ENCODE measurements at regions not wholly inside any gene's neighbourhood (a gene's known extent, or its start where the extent isn't known, plus 50 kb on each side); places are given as distances from the start of the nearest gene placed in this dataset.

DNA sequence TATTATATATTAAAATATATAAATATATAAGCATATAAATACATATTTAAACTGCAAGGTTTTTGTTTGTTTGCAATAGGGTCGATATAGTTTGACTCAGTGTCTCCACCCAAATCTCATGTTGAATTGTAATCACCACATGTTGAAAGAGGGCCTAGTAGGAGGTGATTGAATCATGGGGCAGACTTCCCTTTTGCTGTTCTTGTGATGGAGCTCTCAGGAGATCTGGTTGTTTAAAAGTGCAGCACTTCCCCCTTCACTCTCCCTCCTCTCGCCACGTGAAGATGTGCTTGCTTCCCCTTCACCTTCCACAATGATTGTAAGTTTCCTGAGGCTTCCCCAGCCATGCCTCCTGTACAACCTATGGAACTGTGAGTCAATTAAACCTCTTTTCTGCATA, 2137.3 kb upstream of the CELF4 start:
- Histone ChIP-seq H3K4me3 (ENCODE audit: low read depth in 1 of 2, low read length in 2 of 2) (no peak overlapping the region), H3K27me3 (ENCODE audit: control insufficient read depth in 1 of 2, insufficient read depth in 2 of 2, low read length in 2 of 2) (no peaks in the 10 kb centered on the region), H3K4me1 (ENCODE audit: control insufficient read depth in 2 of 2, insufficient read depth in 2 of 2, low read length in 1 of 2) (no peaks in the 10 kb centered on the region), H3K27ac (ENCODE audit: low read depth in 2 of 2, low read length in 1 of 2) (no peak overlapping the region), H3K9me3 (ENCODE audit: control insufficient read depth in 2 of 2, insufficient read depth in 1 of 2, low read depth in 1 of 2, low read length in 1 of 2) (no peaks in the 10 kb centered on the region), H3K36me3 (ENCODE audit: control insufficient read depth in 2 of 2, insufficient read depth in 2 of 2, low read length in 1 of 2) (no peaks in the 10 kb centered on the region)
- 87 to 89% methylated on average over 3 of the region's 3 CpGs for WGBS, 2 donors

- WGBS, 2 donors, result 59 to 74% methylated on average over 2 of the region's 2 CpGs
- H3K9me3 ChIP-seq (ENCODE audit: control insufficient read depth in 2 of 2, insufficient read depth in 1 of 2, low read depth in 1 of 2, low read length in 1 of 2), result no peaks in the 10 kb centered on the region
These were observed 2136.2 kb upstream of the CELF4 start for GRCh38 chr18:39701839-39702238.

DNA sequence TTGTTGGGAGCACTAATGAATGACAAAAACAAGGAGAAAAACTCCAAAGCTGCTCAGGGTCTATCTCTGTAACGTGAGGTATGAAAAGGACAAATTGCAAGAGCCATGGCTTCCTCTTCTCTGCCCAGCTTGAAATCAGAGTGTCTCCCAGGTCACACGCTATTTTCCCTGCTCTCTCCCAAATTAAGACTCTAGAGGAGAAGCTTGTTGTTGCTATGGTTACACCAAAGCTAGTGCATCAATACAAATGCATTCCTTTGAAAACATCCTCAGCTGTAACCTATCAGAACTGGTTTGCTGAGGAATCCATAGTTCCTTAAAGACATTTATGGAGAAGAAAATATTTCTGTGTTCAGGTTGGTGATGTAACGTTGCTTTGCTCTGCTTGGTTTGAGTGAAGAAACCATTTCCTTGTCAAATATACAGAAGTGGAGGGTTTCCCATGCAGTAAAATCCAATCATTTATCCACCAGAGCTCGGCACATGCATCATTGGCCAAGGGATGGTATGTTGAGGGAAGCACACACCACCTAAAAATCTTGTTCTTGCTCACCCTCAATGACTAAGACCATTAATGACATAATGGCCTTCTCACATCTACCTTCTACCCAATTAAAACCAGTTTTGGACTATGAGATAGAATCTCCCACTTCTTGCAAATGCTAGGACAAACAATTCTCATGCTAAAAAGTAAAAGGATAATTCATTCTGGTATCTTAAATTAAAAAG, 2135.6 kb upstream of the CELF4 start:
- Histone ChIP-seq H3K4me3 (ENCODE audit: low read depth in 1 of 2, low read length in 2 of 2) (no peak overlapping the region), H3K4me1 (ENCODE audit: control insufficient read depth in 2 of 2, insufficient read depth in 2 of 2, low read length in 1 of 2) (no peaks in the 10 kb centered on the region), H3K27me3 (ENCODE audit: control insufficient read depth in 1 of 2, insufficient read depth in 2 of 2, low read length in 2 of 2) (no peaks in the 10 kb centered on the region), H3K27ac (ENCODE audit: low read depth in 2 of 2, low read length in 1 of 2) (no peak overlapping the region), H3K9me3 (ENCODE audit: control insufficient read depth in 2 of 2, insufficient read depth in 1 of 2, low read depth in 1 of 2, low read length in 1 of 2) (no peaks in the 10 kb centered on the region), H3K36me3 (ENCODE audit: control insufficient read depth in 2 of 2, insufficient read depth in 2 of 2, low read length in 1 of 2) (no peaks in the 10 kb centered on the region)
- WGBS, 2 donors, result 78 to 80% methylated on average over 4 of the region's 4 CpGs

More at GRCh38 chr18:39701839-39702238, 2136.2 kb upstream of the CELF4 start:
- Histone ChIP-seq H3K4me1 (ENCODE audit: control insufficient read depth in 2 of 2, insufficient read depth in 2 of 2, low read length in 1 of 2) (no peaks in the 10 kb centered on the region), H3K27me3 (ENCODE audit: control insufficient read depth in 1 of 2, insufficient read depth in 2 of 2, low read length in 2 of 2) (no peaks in the 10 kb centered on the region), H3K27ac (ENCODE audit: low read depth in 2 of 2, low read length in 1 of 2) (no peak overlapping the region), H3K36me3 (ENCODE audit: control insufficient read depth in 2 of 2, insufficient read depth in 2 of 2, low read length in 1 of 2) (no peaks in the 10 kb centered on the region), H3K4me3 (ENCODE audit: low read depth in 1 of 2, low read length in 2 of 2) (no peak overlapping the region)

- 90 to 97% methylated on average over 5 of the region's 5 CpGs for WGBS, 2 donors
These were observed 2133.9 kb upstream of the CELF4 start for GRCh38 chr18:39699340-39699964.

GRCh38 chr18:39698436-39698835, 2132.8 kb upstream of the CELF4 start:
- H3K36me3 ChIP-seq (ENCODE audit: control insufficient read depth in 2 of 2, insufficient read depth in 2 of 2, low read length in 1 of 2), result no peaks in the 10 kb centered on the region
- H3K4me1 ChIP-seq (ENCODE audit: control insufficient read depth in 2 of 2, insufficient read depth in 2 of 2, low read length in 1 of 2), result no peaks in the 10 kb centered on the region
- no peak overlapping the region for H3K4me3 ChIP-seq (ENCODE audit: low read depth in 1 of 2, low read length in 2 of 2)
- WGBS, 2 donors, result 82 to 84% methylated on average over 4 of the region's 4 CpGs
- H3K27ac ChIP-seq (ENCODE audit: low read depth in 2 of 2, low read length in 1 of 2), result no peak overlapping the region
- H3K27me3 ChIP-seq (ENCODE audit: control insufficient read depth in 1 of 2, insufficient read depth in 2 of 2, low read length in 2 of 2), result no peaks in the 10 kb centered on the region
- no peaks in the 10 kb centered on the region for H3K9me3 ChIP-seq (ENCODE audit: control insufficient read depth in 2 of 2, insufficient read depth in 1 of 2, low read depth in 1 of 2, low read length in 1 of 2)

More at GRCh38 chr18:39699340-39699964, 2133.9 kb upstream of the CELF4 start:
- Histone ChIP-seq H3K36me3 (ENCODE audit: control insufficient read depth in 2 of 2, insufficient read depth in 2 of 2, low read length in 1 of 2) (no peaks in the 10 kb centered on the region), H3K4me3 (ENCODE audit: low read depth in 1 of 2, low read length in 2 of 2) (no peak overlapping the region), H3K27ac (ENCODE audit: low read depth in 2 of 2, low read length in 1 of 2) (no peak overlapping the region), H3K27me3 (ENCODE audit: control insufficient read depth in 1 of 2, insufficient read depth in 2 of 2, low read length in 2 of 2) (no peaks in the 10 kb centered on the region), H3K4me1 (ENCODE audit: control insufficient read depth in 2 of 2, insufficient read depth in 2 of 2, low read length in 1 of 2) (no peaks in the 10 kb centered on the region), H3K9me3 (ENCODE audit: control insufficient read depth in 2 of 2, insufficient read depth in 1 of 2, low read depth in 1 of 2, low read length in 1 of 2) (no peaks in the 10 kb centered on the region)

GRCh38 chr18:39693359-39693758, 2127.8 kb upstream of the CELF4 start:
- H3K36me3 ChIP-seq (ENCODE audit: control insufficient read depth in 2 of 2, insufficient read depth in 2 of 2, low read length in 1 of 2), result no peaks in the 10 kb centered on the region
- no peaks in the 10 kb centered on the region for H3K9me3 ChIP-seq (ENCODE audit: control insufficient read depth in 2 of 2, insufficient read depth in 1 of 2, low read depth in 1 of 2, low read length in 1 of 2)
- 88 to 96% methylated on average over 1 of the region's 1 CpG for WGBS, 2 donors
- no peaks in the 10 kb centered on the region for H3K27me3 ChIP-seq (ENCODE audit: control insufficient read depth in 1 of 2, insufficient read depth in 2 of 2, low read length in 2 of 2)
- no peak overlapping the region for H3K4me3 ChIP-seq (ENCODE audit: low read depth in 1 of 2, low read length in 2 of 2)
- no peak overlapping the region for H3K27ac ChIP-seq (ENCODE audit: low read depth in 2 of 2, low read length in 1 of 2)
- H3K4me1 ChIP-seq (ENCODE audit: control insufficient read depth in 2 of 2, insufficient read depth in 2 of 2, low read length in 1 of 2), result no peaks in the 10 kb centered on the region

- Histone ChIP-seq H3K27me3 (ENCODE audit: control insufficient read depth in 1 of 2, insufficient read depth in 2 of 2, low read length in 2 of 2) (no peaks in the 10 kb centered on the region), H3K9me3 (ENCODE audit: control insufficient read depth in 2 of 2, insufficient read depth in 1 of 2, low read depth in 1 of 2, low read length in 1 of 2) (no peaks in the 10 kb centered on the region), H3K4me1 (ENCODE audit: control insufficient read depth in 2 of 2, insufficient read depth in 2 of 2, low read length in 1 of 2) (no peaks in the 10 kb centered on the region), H3K36me3 (ENCODE audit: control insufficient read depth in 2 of 2, insufficient read depth in 2 of 2, low read length in 1 of 2) (no peaks in the 10 kb centered on the region), H3K4me3 (ENCODE audit: low read depth in 1 of 2, low read length in 2 of 2) (no peak overlapping the region), H3K27ac (ENCODE audit: low read depth in 2 of 2, low read length in 1 of 2) (no peak overlapping the region)
- WGBS, 2 donors, result 64 to 75% methylated on average over 2 of the region's 2 CpGs
These were observed 2126.9 kb upstream of the CELF4 start for GRCh38 chr18:39692367-39693015.

- WGBS, 2 donors, result 53 to 55% methylated on average over 4 of the region's 4 CpGs
- no peaks in the 10 kb centered on the region for H3K36me3 ChIP-seq (ENCODE audit: control insufficient read depth in 2 of 2, insufficient read depth in 2 of 2, low read length in 1 of 2)
- no peaks in the 10 kb centered on the region for H3K4me1 ChIP-seq (ENCODE audit: control insufficient read depth in 2 of 2, insufficient read depth in 2 of 2, low read length in 1 of 2)
- no peak overlapping the region for H3K27ac ChIP-seq (ENCODE audit: low read depth in 2 of 2, low read length in 1 of 2)
- no peaks in the 10 kb centered on the region for H3K9me3 ChIP-seq (ENCODE audit: control insufficient read depth in 2 of 2, insufficient read depth in 1 of 2, low read depth in 1 of 2, low read length in 1 of 2)
- H3K27me3 ChIP-seq (ENCODE audit: control insufficient read depth in 1 of 2, insufficient read depth in 2 of 2, low read length in 2 of 2), result no peaks in the 10 kb centered on the region
- H3K4me3 ChIP-seq (ENCODE audit: low read depth in 1 of 2, low read length in 2 of 2), result no peak overlapping the region
These were observed 2119.8 kb upstream of the CELF4 start for GRCh38 chr18:39685303-39685902.

DNA sequence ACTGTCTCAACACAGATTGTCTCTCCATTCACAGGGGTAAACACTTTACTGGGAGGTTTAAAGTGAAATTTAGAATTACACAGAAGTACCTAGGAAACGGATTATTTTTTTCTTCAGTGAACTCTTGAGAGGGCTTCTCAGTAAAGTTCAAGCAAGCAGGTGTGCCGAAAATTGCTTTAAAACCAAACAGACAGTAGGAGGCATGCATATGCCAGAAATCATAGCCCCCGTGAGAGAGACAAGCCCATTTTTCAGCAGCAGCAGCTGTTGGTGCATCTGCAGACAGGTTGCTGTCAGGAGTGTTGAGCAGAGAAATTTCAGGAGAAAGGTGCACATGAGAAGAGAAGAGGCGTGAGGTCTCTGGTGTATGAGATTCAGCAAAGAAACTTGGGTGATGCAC, 2115.5 kb upstream of the CELF4 start:
- Histone ChIP-seq H3K27ac (ENCODE audit: low read depth in 2 of 2, low read length in 1 of 2) (no peak overlapping the region), H3K9me3 (ENCODE audit: control insufficient read depth in 2 of 2, insufficient read depth in 1 of 2, low read depth in 1 of 2, low read length in 1 of 2) (no peaks in the 10 kb centered on the region), H3K36me3 (ENCODE audit: control insufficient read depth in 2 of 2, insufficient read depth in 2 of 2, low read length in 1 of 2) (no peaks in the 10 kb centered on the region), H3K27me3 (ENCODE audit: control insufficient read depth in 1 of 2, insufficient read depth in 2 of 2, low read length in 2 of 2) (no peaks in the 10 kb centered on the region), H3K4me3 (ENCODE audit: low read depth in 1 of 2, low read length in 2 of 2) (no peak overlapping the region), H3K4me1 (ENCODE audit: control insufficient read depth in 2 of 2, insufficient read depth in 2 of 2, low read length in 1 of 2) (no peaks in the 10 kb centered on the region)
- WGBS, 2 donors, result 60 to 70% methylated on average over 4 of the region's 4 CpGs

Measured in esophagus (tissue), 2 donors.